Suprapubic skin (tissue), 4 donors: ENCODE measurements at regions not wholly inside any gene's neighbourhood (a gene's known extent, or its start where the extent isn't known, plus 50 kb on each side); places are given as distances from the start of the nearest gene placed in this dataset.
"Not testable (repeated sequence)": the region's sequence is repeated elsewhere in the genome, so short reads cannot be mapped to it uniquely, and the experiment has no call there.

Source experiments
- DNase-seq, 2 donors: peaks; one replicate each; pipeline ENCODE4 v3.0.0-alpha.2; 2019; ENCODE audit warnings: low spot score in 2 of 2
- H3K27ac ChIP-seq: fragments of 200-600 bp; sonication (generic); one replicate; pipeline ENCODE4 v1.5.1; 2019
- H3K27me3 ChIP-seq: fragments of 200-600 bp; sonication (generic); one replicate; pipeline ENCODE4 v1.5.1; 2019
- H3K36me3 ChIP-seq: fragments of 200-600 bp; sonication (generic); one replicate; pipeline ENCODE4 v1.5.1; 2019
- H3K4me1 ChIP-seq: fragments of 200-600 bp; sonication (generic); one replicate; pipeline ENCODE4 v1.5.1; 2019
- H3K4me3 ChIP-seq: fragments of 200-600 bp; sonication (generic); one replicate; pipeline ENCODE4 v1.5.1; 2019; ENCODE audit warnings: mild to moderate bottlenecking
- H3K9me3 ChIP-seq: fragments of 200-600 bp; sonication (generic); one replicate; pipeline ENCODE4 v1.5.1; 2019
- CTCF ChIP-seq, 2 donors: fragments of 200-600 bp in 1 of 2; fragments of 450-650 bp in 1 of 2; sonication (generic) in 1 of 2; IDR thresholded peaks; one replicate each; pipeline ENCODE4 v1.5.1; 2016 to 2019; ENCODE audit warnings: antibody characterized with exemption in 2 of 2, mild to moderate bottlenecking in 1 of 2, moderate library complexity in 1 of 2
- EP300 ChIP-seq: sonication (generic); formaldehyde crosslinking; IDR thresholded peaks from one replicate; pipeline ENCODE4 v1.6.1; 2017; ENCODE audit warnings: antibody characterized with exemption
- POLR2A ChIP-seq, 2 donors: fragments of 450-650 bp; IDR thresholded peaks; one replicate each; pipeline ENCODE4 v1.6.1; 2017; ENCODE audit warnings: antibody characterized with exemption in 2 of 2, mild to moderate bottlenecking in 2 of 2, moderate library complexity in 2 of 2
- POLR2AphosphoS5 ChIP-seq, 3 donors: sonication (generic); formaldehyde crosslinking; IDR thresholded peaks; one replicate each; pipeline ENCODE4 v1.6.1; 2017; ENCODE audit warnings: antibody characterized with exemption in 3 of 3
- WGBS: methylation state at CpG from one replicate; pipeline ENCODE4 v1.1.5; 2018; 5-methylcytosine and 5-hydroxymethylcytosine counted together

- no peaks in the 10 kb centered on the region for H3K36me3 ChIP-seq
- TF ChIP-seq EP300 (no peak), CTCF (IDR thresholded peaks at IDR 0.05) (no peak), POLR2AphosphoS5 (IDR thresholded peaks at IDR 0.05) (no peak), POLR2A (IDR thresholded peaks at IDR 0.05) (no peak)
- no peak for DNase-seq
- no peak overlapping the region for H3K4me3 ChIP-seq
- no peaks in the 10 kb centered on the region for H3K9me3 ChIP-seq
- H3K27me3 ChIP-seq: no peaks in the 10 kb centered on the region
- H3K27ac ChIP-seq: no peak overlapping the region
- 53% methylated on average over 3 of the region's 3 CpGs for WGBS
- H3K4me1 ChIP-seq: peaks cover 6% of the 10 kb centered on the region
Observed at GRCh38 chr14:71400871-71401321, 493.6 kb downstream of the PCNX1 start.

- 89% methylated on average over 3 of the region's 3 CpGs for WGBS
- not testable (repeated sequence) for H3K27ac ChIP-seq, H3K4me1 ChIP-seq
Observed at GRCh38 chr14:71402415-71402814, 495.2 kb downstream of the PCNX1 start.

GRCh38 chr14:71403656-71404055 lies 496.4 kb downstream of the PCNX1 start:
- no peak for DNase-seq
- Histone ChIP-seq H3K9me3 (no peaks in the 10 kb centered on the region), H3K27me3 (no peaks in the 10 kb centered on the region), H3K27ac (no peak overlapping the region), H3K36me3 (no peaks in the 10 kb centered on the region), H3K4me3 (no peak overlapping the region), H3K4me1 (peaks cover 6% of the 10 kb centered on the region)
- no peak for TF ChIP-seq POLR2AphosphoS5 (IDR thresholded peaks at IDR 0.05)
- no peak for TF ChIP-seq EP300
- no peak for TF ChIP-seq POLR2A (IDR thresholded peaks at IDR 0.05)
- no peak for TF ChIP-seq CTCF (IDR thresholded peaks at IDR 0.05)

More at GRCh38 chr14:71402415-71402814, 495.2 kb downstream of the PCNX1 start:
- DNase-seq, H3K27me3 ChIP-seq, H3K4me3 ChIP-seq, H3K36me3 ChIP-seq, H3K9me3 ChIP-seq: not testable (repeated sequence)

- Histone ChIP-seq H3K27me3 (no peaks in the 10 kb centered on the region), H3K36me3 (no peaks in the 10 kb centered on the region), H3K27ac (no peak overlapping the region), H3K4me3 (no peak overlapping the region), H3K4me1 (peaks cover 6% of the 10 kb centered on the region), H3K9me3 (no peaks in the 10 kb centered on the region)
- WGBS: 95% methylated on average over 4 of the region's 4 CpGs
- DNase-seq: no peak
- no peak for TF ChIP-seq POLR2AphosphoS5 (IDR thresholded peaks at IDR 0.05)
Observed at GRCh38 chr14:71405676-71406075, 498.4 kb downstream of the PCNX1 start.

GRCh38 chr14:71408362-71409030 lies 501.2 kb downstream of the PCNX1 start:
- Histone ChIP-seq H3K4me1 (peaks cover 10% of the 10 kb centered on the region), H3K36me3 (no peaks in the 10 kb centered on the region), H3K9me3 (no peaks in the 10 kb centered on the region), H3K4me3 (no peak overlapping the region), H3K27ac (no peak overlapping the region), H3K27me3 (no peaks in the 10 kb centered on the region)
- WGBS: 94% methylated on average over 7 of the region's 7 CpGs
- TF ChIP-seq EP300: no peak
- no peak for TF ChIP-seq POLR2AphosphoS5 (IDR thresholded peaks at IDR 0.05)
- no peak for TF ChIP-seq POLR2A (IDR thresholded peaks at IDR 0.05)
- no peak for TF ChIP-seq CTCF (IDR thresholded peaks at IDR 0.05)
- no peak for DNase-seq

GRCh38 chr14:71410578-71411284 lies 503.5 kb downstream of the PCNX1 start:
- DNase-seq: no peak
- no peaks in the 10 kb centered on the region for H3K27me3 ChIP-seq
- 98% methylated on average over 5 of the region's 5 CpGs for WGBS
- H3K9me3 ChIP-seq: no peaks in the 10 kb centered on the region
- H3K4me3 ChIP-seq: no peak overlapping the region
- no peak overlapping the region for H3K27ac ChIP-seq
- no peaks in the 10 kb centered on the region for H3K36me3 ChIP-seq
- no peak for TF ChIP-seq POLR2AphosphoS5 (IDR thresholded peaks at IDR 0.05)
- no peak for TF ChIP-seq EP300
- H3K4me1 ChIP-seq: peaks cover 10% of the 10 kb centered on the region
